ENCODE measurements at regions not wholly inside any gene's neighbourhood (a gene's known extent, or its start where the extent isn't known, plus 50 kb on each side); places are given as distances from the start of the nearest gene placed in this dataset.

GRCh38 chr4:149980941-149981340 lies 97.3 kb upstream of the DCLK2 start:
- H3K4me3 ChIP-seq (ENCODE audit: insufficient read depth, low read length, poor library complexity, severe bottlenecking): no peak overlapping the region
- TF ChIP-seq EZH2phosphoT487 (conservative IDR thresholded peaks at IDR 0.05; ENCODE audit: low read length) (no peak), CTCF (IDR thresholded peaks at IDR 0.05; ENCODE audit: insufficient read depth, low read length, poor library complexity, severe bottlenecking) (peak; percentile 55)
- H3K9me3 ChIP-seq (ENCODE audit: insufficient read depth, low read length): no peaks in the 10 kb centered on the region
- H3K79me2 ChIP-seq (ENCODE audit: insufficient read depth, low read length): no peaks in the 10 kb centered on the region
- H3F3A ChIP-seq (ENCODE audit: insufficient read depth): no peaks in the 10 kb centered on the region
- no peaks in the 10 kb centered on the region for H4K20me1 ChIP-seq (ENCODE audit: low read depth, low read length)
- no peak overlapping the region for H3K27ac ChIP-seq (ENCODE audit: low read depth, low read length)
- no peaks in the 10 kb centered on the region for H3K9me2 ChIP-seq (replicated peaks; ENCODE audit: insufficient read depth, low read length)
- H3K4me2 ChIP-seq (ENCODE audit: low read depth, low read length, poor library complexity, severe bottlenecking): no peak overlapping the region
- no peaks in the 10 kb centered on the region for H3K27me3 ChIP-seq (ENCODE audit: low read length)
- H2AFZ ChIP-seq (ENCODE audit: low read depth, low read length, severe bottlenecking): no peak overlapping the region
- H3K36me3 ChIP-seq (ENCODE audit: low read length): no peaks in the 10 kb centered on the region
- H3K9ac ChIP-seq (ENCODE audit: low read length): no peak overlapping the region

DNA sequence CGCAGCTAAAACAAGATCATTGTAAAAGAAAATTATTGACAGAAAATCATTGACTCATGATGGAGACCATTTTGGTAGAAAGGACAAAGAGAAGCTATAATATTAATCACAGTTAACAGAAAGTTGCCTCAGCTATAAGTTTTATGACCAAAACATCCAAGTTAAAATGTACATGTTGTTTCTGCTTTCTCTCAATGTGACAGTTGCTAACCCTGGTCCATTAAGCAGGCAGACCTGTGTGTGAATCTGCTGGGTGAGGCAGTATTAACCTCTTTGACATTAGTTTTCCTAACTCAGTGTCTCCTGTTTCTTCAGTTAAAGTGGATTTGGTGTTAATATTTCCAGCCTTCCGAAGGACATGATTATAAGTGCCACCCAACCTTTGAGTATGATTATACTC lies 94.8 kb upstream of the DCLK2 start:
- no peaks in the 10 kb centered on the region for H3K36me3 ChIP-seq (ENCODE audit: low read length)
- no peak overlapping the region for H3K9ac ChIP-seq (ENCODE audit: low read length)
- no peak overlapping the region for H3K27ac ChIP-seq (ENCODE audit: low read depth, low read length)
- H3F3A ChIP-seq (ENCODE audit: insufficient read depth): no peaks in the 10 kb centered on the region
- no peak overlapping the region for H2AFZ ChIP-seq (ENCODE audit: low read depth, low read length, severe bottlenecking)
- no peak overlapping the region for H3K4me3 ChIP-seq (ENCODE audit: insufficient read depth, low read length, poor library complexity, severe bottlenecking)
- no peak for TF ChIP-seq EZH2phosphoT487 (conservative IDR thresholded peaks at IDR 0.05; ENCODE audit: low read length)
- TF ChIP-seq CTCF (IDR thresholded peaks at IDR 0.05; ENCODE audit: insufficient read depth, low read length, poor library complexity, severe bottlenecking): no peak
- H3K9me2 ChIP-seq (replicated peaks; ENCODE audit: insufficient read depth, low read length): no peaks in the 10 kb centered on the region
- no peak overlapping the region for H3K4me2 ChIP-seq (ENCODE audit: low read depth, low read length, poor library complexity, severe bottlenecking)
- no peaks in the 10 kb centered on the region for H3K9me3 ChIP-seq (ENCODE audit: insufficient read depth, low read length)
- no peaks in the 10 kb centered on the region for H3K27me3 ChIP-seq (ENCODE audit: low read length)
- H4K20me1 ChIP-seq (ENCODE audit: low read depth, low read length): no peaks in the 10 kb centered on the region
- no peaks in the 10 kb centered on the region for H3K79me2 ChIP-seq (ENCODE audit: insufficient read depth, low read length)

DNA sequence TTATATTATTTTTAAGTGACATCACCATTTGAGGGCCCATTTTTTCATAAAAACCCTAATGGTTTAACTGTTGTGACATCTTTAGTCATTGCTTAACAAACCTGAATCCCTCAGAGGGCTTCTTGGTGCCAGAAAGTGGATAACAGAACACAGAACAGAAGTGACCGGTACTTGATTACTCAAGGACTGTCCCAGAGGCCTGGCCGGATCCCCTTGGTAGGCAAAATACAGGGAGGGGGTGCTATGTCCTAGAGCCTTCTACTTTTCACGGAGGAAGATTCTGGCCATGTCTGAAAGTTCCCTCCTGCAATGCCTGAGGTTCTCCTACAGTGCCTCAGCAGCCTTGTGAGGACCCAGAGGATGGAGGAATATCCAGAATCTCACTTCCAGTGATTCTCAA lies 94.3 kb upstream of the DCLK2 start:
- Histone ChIP-seq H3K79me2 (ENCODE audit: insufficient read depth, low read length) (no peaks in the 10 kb centered on the region), H3K36me3 (ENCODE audit: low read length) (no peaks in the 10 kb centered on the region), H3K27ac (ENCODE audit: low read depth, low read length) (no peak overlapping the region), H3K9me2 (replicated peaks; ENCODE audit: insufficient read depth, low read length) (no peaks in the 10 kb centered on the region), H3K27me3 (ENCODE audit: low read length) (no peaks in the 10 kb centered on the region), H3F3A (ENCODE audit: insufficient read depth) (no peaks in the 10 kb centered on the region), H3K9ac (ENCODE audit: low read length) (no peak overlapping the region), H3K4me3 (ENCODE audit: insufficient read depth, low read length, poor library complexity, severe bottlenecking) (no peak overlapping the region), H3K9me3 (ENCODE audit: insufficient read depth, low read length) (no peaks in the 10 kb centered on the region), H2AFZ (ENCODE audit: low read depth, low read length, severe bottlenecking) (no peak overlapping the region), H4K20me1 (ENCODE audit: low read depth, low read length) (no peaks in the 10 kb centered on the region), H3K4me2 (ENCODE audit: low read depth, low read length, poor library complexity, severe bottlenecking) (no peak overlapping the region)
- no peak for TF ChIP-seq EZH2phosphoT487 (conservative IDR thresholded peaks at IDR 0.05; ENCODE audit: low read length)

GRCh38 chr4:149985981-149986380 lies 92.3 kb upstream of the DCLK2 start:
- Histone ChIP-seq H3F3A (ENCODE audit: insufficient read depth) (no peaks in the 10 kb centered on the region), H4K20me1 (ENCODE audit: low read depth, low read length) (no peaks in the 10 kb centered on the region), H3K79me2 (ENCODE audit: insufficient read depth, low read length) (no peaks in the 10 kb centered on the region), H3K4me2 (ENCODE audit: low read depth, low read length, poor library complexity, severe bottlenecking) (no peak overlapping the region), H3K9me2 (replicated peaks; ENCODE audit: insufficient read depth, low read length) (no peaks in the 10 kb centered on the region), H2AFZ (ENCODE audit: low read depth, low read length, severe bottlenecking) (no peak overlapping the region), H3K36me3 (ENCODE audit: low read length) (no peaks in the 10 kb centered on the region), H3K4me3 (ENCODE audit: insufficient read depth, low read length, poor library complexity, severe bottlenecking) (no peak overlapping the region), H3K27ac (ENCODE audit: low read depth, low read length) (no peak overlapping the region), H3K9me3 (ENCODE audit: insufficient read depth, low read length) (no peaks in the 10 kb centered on the region), H3K9ac (ENCODE audit: low read length) (no peak overlapping the region), H3K27me3 (ENCODE audit: low read length) (no peaks in the 10 kb centered on the region)
- TF ChIP-seq CTCF (IDR thresholded peaks at IDR 0.05; ENCODE audit: insufficient read depth, low read length, poor library complexity, severe bottlenecking): no peak
- no peak for TF ChIP-seq EZH2phosphoT487 (conservative IDR thresholded peaks at IDR 0.05; ENCODE audit: low read length)
